ENCODE measurements at regions not wholly inside any gene's neighbourhood (a gene's known extent, or its start where the extent isn't known, plus 50 kb on each side); places are given as distances from the start of the nearest gene placed in this dataset.

GRCh38 chr12:67141296-67142018 is 127.7 kb upstream of the CAND1 start:
- DNase-seq (ENCODE audit: low spot score) = no peak

GRCh38 chr12:67145692-67146091 is 123.5 kb upstream of the CAND1 start:
- DNase-seq (ENCODE audit: low spot score) = no peak

GRCh38 chr12:67147030-67147429 is 122.1 kb upstream of the CAND1 start:
- DNase-seq (ENCODE audit: low spot score) = no peak

GRCh38 chr12:67147447-67147846 is 121.7 kb upstream of the CAND1 start:
- DNase-seq (ENCODE audit: low spot score) = no peak

GRCh38 chr12:67148265-67148664 is 120.9 kb upstream of the CAND1 start:
- DNase-seq (ENCODE audit: low spot score) = no peak

GRCh38 chr12:67151886-67152285 is 117.3 kb upstream of the CAND1 start:
- no peak for DNase-seq (ENCODE audit: low spot score)

- no peak for DNase-seq (ENCODE audit: low spot score)
Observed at GRCh38 chr12:67152451-67152850, 116.7 kb upstream of the CAND1 start.

- DNase-seq (ENCODE audit: low spot score) = no peak
Observed at GRCh38 chr12:67154901-67155300, 114.3 kb upstream of the CAND1 start.

GRCh38 chr12:67155863-67156262 is 113.3 kb upstream of the CAND1 start:
- DNase-seq (ENCODE audit: low spot score) = no peak

GRCh38 chr12:67161322-67161918 is 107.7 kb upstream of the CAND1 start:
- DNase-seq (ENCODE audit: low spot score) = peak; percentile 11

GRCh38 chr12:67173258-67173657 is 95.9 kb upstream of the CAND1 start:
- DNase-seq (ENCODE audit: low spot score) = no peak

GRCh38 chr12:67182551-67182950 is 86.6 kb upstream of the CAND1 start:
- no peak for DNase-seq (ENCODE audit: low spot score)

- no peak for DNase-seq (ENCODE audit: low spot score)
Observed at GRCh38 chr12:67193704-67194103, 75.5 kb upstream of the CAND1 start.

- DNase-seq (ENCODE audit: low spot score) = no peak
Observed at GRCh38 chr12:67200386-67200785, 68.8 kb upstream of the CAND1 start.

- DNase-seq (ENCODE audit: low spot score) = no peak
Observed at GRCh38 chr12:67202011-67202677, 67.0 kb upstream of the CAND1 start.

GRCh38 chr12:67202678-67203012 is 66.5 kb upstream of the CAND1 start:
- DNase-seq (ENCODE audit: low spot score) = no peak

GRCh38 chr12:67208281-67209067 is 60.7 kb upstream of the CAND1 start:
- no peak for DNase-seq (ENCODE audit: low spot score)

- DNase-seq (ENCODE audit: low spot score) = no peak
Observed at GRCh38 chr12:67211029-67211428, 58.1 kb upstream of the CAND1 start.

GRCh38 chr12:67211494-67211893 is 57.7 kb upstream of the CAND1 start:
- no peak for DNase-seq (ENCODE audit: low spot score)

GRCh38 chr12:67217647-67218046 is 51.5 kb upstream of the CAND1 start:
- no peak for DNase-seq (ENCODE audit: low spot score)
